ENCODE measurements at regions not wholly inside any gene's neighbourhood (a gene's known extent, or its start where the extent isn't known, plus 50 kb on each side); places are given as distances from the start of the nearest gene placed in this dataset.

DNA sequence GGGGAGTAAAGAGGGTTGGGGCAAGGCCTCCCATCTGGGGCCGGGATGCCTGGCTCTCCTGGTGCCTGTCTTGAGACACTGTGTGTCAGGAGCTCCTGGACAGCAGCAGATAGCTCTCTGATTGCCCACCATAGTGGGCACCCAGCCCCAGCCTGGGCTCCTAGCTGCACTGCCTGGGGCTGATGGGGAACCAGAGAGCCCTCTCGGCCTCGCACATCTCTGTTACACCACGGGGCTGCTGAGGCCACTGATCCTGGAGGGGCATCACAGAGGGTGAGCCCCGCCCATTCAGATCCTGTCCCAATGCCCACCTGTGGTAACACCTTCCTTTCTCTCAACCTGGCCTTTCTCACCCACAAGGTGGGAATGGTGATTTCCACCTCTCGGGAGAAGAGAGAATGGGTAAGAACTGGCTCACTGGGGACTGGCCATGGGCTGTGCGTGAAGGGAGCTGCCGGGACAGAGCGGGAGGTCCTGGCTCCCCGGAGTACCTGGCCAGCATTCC lies 135.9 kb downstream of the URI1 start:
- Mint-ChIP-seq H3K4me1 (no peaks in the 10 kb centered on the region), H3K27ac (no peak overlapping the region)

DNA sequence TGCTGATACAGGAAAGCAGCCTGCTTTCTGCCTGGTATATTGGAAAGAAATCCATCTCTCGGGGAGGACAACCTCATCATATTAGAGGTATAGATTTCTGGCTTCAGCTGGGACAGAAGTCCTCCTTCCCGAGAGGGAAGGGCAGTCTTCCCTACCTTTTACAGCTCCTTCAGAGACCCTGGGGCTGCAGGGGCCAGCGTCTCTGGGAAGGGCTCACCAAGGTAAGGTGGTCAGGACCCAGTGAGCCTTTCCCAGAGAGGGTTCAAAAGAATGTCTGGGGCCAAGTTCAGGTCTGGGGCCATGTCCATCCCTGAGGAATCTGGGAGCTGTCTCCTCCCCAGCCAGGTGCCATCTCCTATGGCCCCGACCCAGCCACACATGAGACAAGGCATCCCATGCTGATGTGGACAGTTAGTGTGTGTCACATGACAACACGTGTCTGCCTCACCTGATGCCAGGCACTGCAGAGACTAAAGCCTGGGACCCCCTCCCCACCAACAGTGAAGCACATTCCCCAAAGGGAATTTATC lies 136.4 kb downstream of the URI1 start:
- Mint-ChIP-seq H3K9me3 (no peaks in the 10 kb centered on the region), H3K36me3 (no peaks in the 10 kb centered on the region), H3K4me3 (no peak overlapping the region), H3K4me1 (no peaks in the 10 kb centered on the region), H3K27ac (no peak overlapping the region), H3K27me3 (peaks cover 3% of the 10 kb centered on the region)

More for the DNA sequence above, 135.9 kb downstream of the URI1 start:
- no peaks in the 10 kb centered on the region for H3K9me3 Mint-ChIP-seq
- no peaks in the 10 kb centered on the region for H3K36me3 Mint-ChIP-seq
- H3K4me3 Mint-ChIP-seq: no peak overlapping the region
- peaks cover 3% of the 10 kb centered on the region for H3K27me3 Mint-ChIP-seq

DNA sequence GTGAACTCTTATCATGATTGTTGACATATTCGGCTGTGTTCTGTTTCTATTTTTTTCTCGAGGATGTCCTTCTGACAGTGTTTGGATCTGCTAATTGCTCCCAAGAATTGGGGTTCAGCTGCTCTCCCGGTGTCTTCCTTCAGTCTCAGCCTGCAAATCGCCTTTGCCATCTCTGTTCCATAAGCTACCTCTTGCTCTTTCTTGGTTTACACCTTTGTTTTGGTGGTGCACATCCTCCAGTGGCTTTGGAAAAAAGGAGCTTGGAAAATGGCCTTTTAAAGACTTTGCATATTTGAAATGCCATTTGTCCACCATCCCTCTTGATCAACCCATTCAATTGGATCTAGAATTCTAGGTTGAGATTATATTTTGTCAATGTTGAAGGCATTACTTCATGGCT lies 137.2 kb downstream of the URI1 start:
- H3K27ac Mint-ChIP-seq: no peak overlapping the region
- no peaks in the 10 kb centered on the region for H3K4me1 Mint-ChIP-seq
- H3K4me3 Mint-ChIP-seq: no peak overlapping the region
- no peaks in the 10 kb centered on the region for H3K36me3 Mint-ChIP-seq
- no peaks in the 10 kb centered on the region for H3K9me3 Mint-ChIP-seq
- peaks cover 3% of the 10 kb centered on the region for H3K27me3 Mint-ChIP-seq

DNA sequence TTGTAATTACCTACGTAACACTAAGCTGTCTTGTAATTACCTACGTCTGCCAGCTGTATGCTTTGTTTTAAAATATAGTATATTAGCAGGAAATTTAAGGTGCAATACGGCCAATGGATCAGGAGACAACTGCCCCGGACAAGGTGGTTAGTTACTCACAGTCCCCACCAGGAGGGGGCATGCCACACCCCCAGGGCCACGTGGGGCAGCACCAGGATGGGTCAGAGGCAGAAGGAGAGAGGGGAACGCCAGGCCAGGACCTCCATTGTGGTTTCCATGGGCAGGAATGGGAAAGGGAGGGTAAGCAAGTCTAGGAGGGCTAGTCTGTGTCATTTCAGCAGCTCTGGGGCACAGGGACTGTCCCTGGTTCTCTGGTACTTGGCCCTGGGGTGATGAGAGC lies 140.1 kb downstream of the URI1 start:
- Mint-ChIP-seq H3K36me3 (no peaks in the 10 kb centered on the region), H3K4me3 (no peak overlapping the region), H3K4me1 (no peaks in the 10 kb centered on the region), H3K27me3 (peaks cover 3% of the 10 kb centered on the region), H3K9me3 (no peaks in the 10 kb centered on the region), H3K27ac (no peak overlapping the region)

DNA sequence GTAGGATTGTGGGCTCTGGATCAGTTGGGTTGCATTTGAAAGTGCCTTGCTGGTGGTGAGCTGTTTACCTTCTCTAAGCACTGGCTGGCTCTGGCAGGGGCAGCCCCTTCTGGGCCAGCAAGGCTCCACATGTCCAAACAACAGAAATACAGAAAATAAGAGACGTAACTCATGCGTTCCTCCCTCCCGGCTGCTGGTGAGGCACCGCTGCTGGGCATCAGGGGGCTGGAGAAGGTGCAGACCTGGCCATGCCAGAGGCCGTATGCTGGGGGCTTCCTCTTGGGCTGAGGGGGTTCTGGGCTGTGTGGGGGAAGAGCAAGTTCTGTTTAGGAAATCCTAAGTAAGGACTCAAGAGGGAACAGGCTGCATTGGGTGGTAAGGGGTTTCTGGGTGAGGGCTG lies 140.6 kb downstream of the URI1 start:
- peaks cover 3% of the 10 kb centered on the region for H3K27me3 Mint-ChIP-seq
- no peaks in the 10 kb centered on the region for H3K9me3 Mint-ChIP-seq
- no peaks in the 10 kb centered on the region for H3K4me1 Mint-ChIP-seq
- no peaks in the 10 kb centered on the region for H3K36me3 Mint-ChIP-seq
- H3K27ac Mint-ChIP-seq: no peak overlapping the region
- no peak overlapping the region for H3K4me3 Mint-ChIP-seq

DNA sequence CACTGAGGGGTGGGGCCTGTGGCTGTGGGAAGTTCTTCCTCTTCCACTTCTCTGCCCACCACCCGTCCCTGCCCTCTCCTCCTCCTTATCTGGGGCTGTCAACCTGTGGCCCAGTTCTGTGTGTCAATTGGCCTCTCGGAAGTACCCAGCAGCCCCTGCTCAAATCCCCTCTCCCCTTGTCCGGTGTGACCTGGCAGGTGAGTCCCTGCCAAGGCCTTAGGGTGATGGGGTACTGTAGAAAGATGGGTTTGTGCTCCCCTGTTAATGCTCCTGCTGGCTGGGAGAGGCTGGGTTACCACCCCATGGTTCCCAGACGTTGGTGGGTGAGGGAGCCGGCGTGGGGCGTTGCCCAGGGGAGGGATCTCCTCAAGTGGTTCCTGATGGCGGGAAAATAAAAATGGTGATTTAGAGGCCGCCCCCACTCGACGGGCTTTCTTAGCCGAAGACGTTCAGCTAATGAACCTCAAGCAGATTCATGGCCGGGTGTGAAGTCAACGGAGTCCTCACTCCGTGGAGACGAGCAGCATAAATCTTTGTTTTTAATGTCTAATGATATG lies 141.2 kb downstream of the URI1 start:
- no peak overlapping the region for H3K4me3 Mint-ChIP-seq
- H3K4me1 Mint-ChIP-seq: no peaks in the 10 kb centered on the region
- peaks cover 3% of the 10 kb centered on the region for H3K27me3 Mint-ChIP-seq
- H3K36me3 Mint-ChIP-seq: no peaks in the 10 kb centered on the region
- H3K9me3 Mint-ChIP-seq: no peaks in the 10 kb centered on the region
- H3K27ac Mint-ChIP-seq: no peak overlapping the region

DNA sequence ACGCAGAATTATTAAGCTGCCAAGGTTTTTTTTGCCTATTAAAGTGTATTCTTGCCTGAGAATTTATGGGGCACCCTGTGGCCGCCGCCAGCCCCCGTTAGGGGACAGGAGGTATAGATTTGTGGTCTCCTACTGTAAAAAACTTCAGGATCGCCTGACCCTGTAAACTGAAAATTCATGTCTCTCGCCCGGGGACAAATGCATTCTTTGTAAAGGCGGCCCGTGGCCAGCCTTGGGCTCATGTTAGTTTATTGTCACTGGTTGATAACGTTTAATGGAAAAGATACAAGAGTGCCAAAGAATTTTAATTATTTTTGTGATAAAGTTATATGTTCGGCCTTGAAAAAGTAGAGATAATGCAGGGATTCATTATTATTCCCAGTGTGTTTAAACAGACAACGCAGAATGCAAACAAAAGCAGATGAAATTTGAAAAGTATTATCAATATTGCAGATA lies 141.7 kb downstream of the URI1 start:
- Mint-ChIP-seq H3K4me3 (no peak overlapping the region), H3K27ac (no peak overlapping the region), H3K4me1 (no peaks in the 10 kb centered on the region), H3K36me3 (no peaks in the 10 kb centered on the region), H3K9me3 (no peaks in the 10 kb centered on the region), H3K27me3 (peaks cover 3% of the 10 kb centered on the region)

DNA sequence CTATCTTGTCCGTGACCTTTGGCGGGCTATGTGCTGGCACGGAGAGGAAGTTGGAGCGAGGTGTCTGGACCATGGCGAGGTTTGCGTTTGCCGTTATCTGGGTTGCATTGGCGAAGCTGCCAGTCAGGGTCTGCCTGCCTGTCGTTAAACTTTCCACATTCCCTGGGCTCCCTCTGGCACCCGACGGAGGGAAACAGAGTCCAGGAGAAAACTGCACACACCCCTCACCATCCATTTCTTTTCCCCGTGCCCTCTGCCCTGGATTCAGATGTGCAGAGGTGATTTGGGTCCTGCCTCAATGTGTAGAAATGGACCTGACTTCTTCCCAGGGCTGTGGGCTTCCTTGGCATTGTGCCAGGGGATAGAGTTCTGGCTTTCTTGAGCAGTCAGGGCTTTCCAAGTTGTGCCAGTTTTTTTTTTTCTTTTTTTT lies 142.4 kb downstream of the URI1 start:
- H3K4me1 Mint-ChIP-seq: no peaks in the 10 kb centered on the region
- no peaks in the 10 kb centered on the region for H3K27me3 Mint-ChIP-seq
- no peaks in the 10 kb centered on the region for H3K9me3 Mint-ChIP-seq
- no peak overlapping the region for H3K4me3 Mint-ChIP-seq
- no peaks in the 10 kb centered on the region for H3K36me3 Mint-ChIP-seq
- no peak overlapping the region for H3K27ac Mint-ChIP-seq

DNA sequence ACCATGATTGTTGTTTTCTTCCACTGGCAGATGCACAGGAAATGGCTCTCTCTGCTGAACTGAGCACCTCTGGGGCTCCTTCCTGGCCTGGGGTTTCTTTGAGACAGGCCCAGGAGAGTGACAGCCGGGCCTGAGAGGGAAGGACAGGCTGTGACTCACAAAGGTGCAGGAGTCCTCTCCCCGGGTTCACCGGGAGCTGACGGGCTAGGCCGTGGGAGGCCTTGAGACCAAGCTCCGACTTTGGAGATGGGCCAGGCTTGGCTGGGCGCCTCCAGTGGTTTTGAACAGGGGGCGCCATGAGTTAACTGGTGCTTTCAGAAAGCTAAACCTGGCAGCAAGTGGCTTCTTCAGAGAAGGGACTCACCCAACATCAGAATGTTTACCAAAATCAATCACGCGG lies 143.4 kb downstream of the URI1 start:
- H3K27ac Mint-ChIP-seq: no peak overlapping the region
- H3K9me3 Mint-ChIP-seq: no peaks in the 10 kb centered on the region
- H3K27me3 Mint-ChIP-seq: no peaks in the 10 kb centered on the region
- no peaks in the 10 kb centered on the region for H3K4me1 Mint-ChIP-seq
- H3K4me3 Mint-ChIP-seq: no peak overlapping the region
- H3K36me3 Mint-ChIP-seq: no peaks in the 10 kb centered on the region

DNA sequence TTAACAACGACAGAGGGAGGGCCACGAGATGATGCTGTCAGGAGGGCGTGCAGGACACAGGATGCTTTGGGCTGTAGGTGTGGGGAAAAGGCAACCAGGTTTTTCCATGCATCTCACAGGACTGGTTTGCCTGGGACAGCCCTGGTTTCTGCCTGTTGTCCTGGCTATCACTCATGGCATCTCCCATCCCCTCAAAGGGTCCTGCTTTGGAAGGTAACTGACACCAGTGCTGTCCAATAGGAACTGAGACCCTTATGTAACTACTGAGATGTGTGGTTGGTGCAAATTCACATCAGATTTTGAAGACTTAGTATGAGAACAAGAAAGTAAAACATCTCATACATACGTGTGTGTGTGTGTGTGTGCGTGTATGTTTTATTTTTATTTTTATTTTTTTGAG lies 144.2 kb downstream of the URI1 start:
- H3K9me3 Mint-ChIP-seq: no peaks in the 10 kb centered on the region
- no peaks in the 10 kb centered on the region for H3K4me1 Mint-ChIP-seq
- no peak overlapping the region for H3K27ac Mint-ChIP-seq
- H3K36me3 Mint-ChIP-seq: no peaks in the 10 kb centered on the region
- no peak overlapping the region for H3K4me3 Mint-ChIP-seq
- no peaks in the 10 kb centered on the region for H3K27me3 Mint-ChIP-seq

DNA sequence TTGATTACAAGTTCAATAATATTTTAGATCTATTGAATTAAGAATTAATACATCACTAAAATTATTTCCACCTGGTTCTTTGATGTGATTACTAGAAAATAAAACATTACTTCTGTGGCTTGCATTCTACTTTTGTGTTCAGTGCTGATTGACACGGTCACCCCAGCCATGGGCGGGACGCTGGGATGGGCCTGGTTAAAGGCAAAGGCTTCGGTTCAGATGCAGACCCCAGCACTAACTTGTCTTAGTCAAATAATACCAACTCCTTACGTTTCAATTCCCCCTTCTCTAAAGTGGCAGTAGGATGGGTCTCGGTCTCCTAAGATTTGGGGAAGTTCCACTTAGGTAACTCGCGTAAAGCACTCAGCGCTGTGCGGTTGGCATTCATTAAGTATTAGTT lies 144.9 kb downstream of the URI1 start:
- no peaks in the 10 kb centered on the region for H3K27me3 Mint-ChIP-seq
- no peak overlapping the region for H3K27ac Mint-ChIP-seq
- no peaks in the 10 kb centered on the region for H3K36me3 Mint-ChIP-seq
- H3K4me1 Mint-ChIP-seq: no peaks in the 10 kb centered on the region
- no peaks in the 10 kb centered on the region for H3K9me3 Mint-ChIP-seq
- H3K4me3 Mint-ChIP-seq: no peak overlapping the region

DNA sequence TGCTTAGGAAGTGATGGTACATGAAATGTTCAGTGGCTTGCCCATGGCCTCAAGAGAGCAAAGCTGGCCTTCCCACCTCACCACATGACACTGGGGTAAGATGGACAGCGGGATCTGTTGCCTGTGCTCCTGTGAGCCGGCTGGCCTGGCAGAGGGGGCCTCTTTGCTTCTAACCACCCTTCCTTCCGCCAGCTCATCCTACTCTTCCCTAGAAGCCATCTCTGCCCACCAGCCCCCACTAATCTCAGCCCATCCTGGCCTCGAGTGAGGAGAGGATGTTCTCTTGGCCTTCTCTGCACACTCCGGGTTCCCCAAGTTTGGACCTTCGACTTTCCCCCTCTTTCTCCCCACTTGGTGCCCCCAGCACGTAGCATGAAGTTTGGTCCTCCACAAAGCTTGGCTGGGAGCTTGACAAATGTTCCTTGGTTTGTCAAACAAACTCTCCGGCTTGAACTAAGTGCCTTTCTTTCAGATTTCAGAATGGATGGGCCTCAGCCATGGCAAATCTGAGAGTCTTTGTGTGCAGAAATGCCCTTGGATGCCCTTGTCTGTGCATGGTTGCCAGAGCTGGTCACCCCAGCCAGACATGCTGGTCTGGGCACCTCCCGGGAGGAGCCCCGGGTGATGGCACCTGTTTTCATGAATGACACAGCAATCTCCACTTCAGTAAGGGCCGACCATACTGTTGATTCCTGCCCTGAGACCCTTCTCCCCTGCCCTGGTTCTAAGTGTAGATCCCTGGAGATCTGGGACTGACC lies 145.5 kb downstream of the URI1 start:
- Mint-ChIP-seq H3K27ac (no peak overlapping the region), H3K4me3 (no peak overlapping the region), H3K9me3 (no peaks in the 10 kb centered on the region), H3K27me3 (no peaks in the 10 kb centered on the region), H3K4me1 (no peaks in the 10 kb centered on the region), H3K36me3 (no peaks in the 10 kb centered on the region)

DNA sequence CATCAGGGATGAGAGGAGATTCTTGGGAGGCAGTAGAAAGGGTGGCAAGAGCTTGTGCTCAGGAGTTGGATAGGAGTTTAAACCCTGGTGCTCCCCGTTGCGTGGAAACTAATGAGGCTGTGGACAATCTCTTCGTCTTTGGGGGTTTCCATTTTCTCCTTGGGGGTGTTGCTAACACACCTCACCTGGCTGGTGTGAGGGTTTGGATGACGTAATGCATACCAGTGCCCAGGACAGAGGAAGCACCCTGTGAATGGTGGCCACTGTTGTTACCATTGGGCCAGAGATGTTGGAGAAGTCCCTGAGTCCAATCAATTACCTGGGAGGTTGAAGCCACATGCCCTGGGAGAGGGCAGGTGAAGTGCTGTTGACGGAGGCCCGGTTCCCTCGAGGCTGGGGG lies 146.5 kb downstream of the URI1 start:
- Mint-ChIP-seq H3K27ac (no peak overlapping the region), H3K4me1 (no peaks in the 10 kb centered on the region), H3K27me3 (no peaks in the 10 kb centered on the region), H3K4me3 (no peak overlapping the region), H3K9me3 (no peaks in the 10 kb centered on the region), H3K36me3 (no peaks in the 10 kb centered on the region)

DNA sequence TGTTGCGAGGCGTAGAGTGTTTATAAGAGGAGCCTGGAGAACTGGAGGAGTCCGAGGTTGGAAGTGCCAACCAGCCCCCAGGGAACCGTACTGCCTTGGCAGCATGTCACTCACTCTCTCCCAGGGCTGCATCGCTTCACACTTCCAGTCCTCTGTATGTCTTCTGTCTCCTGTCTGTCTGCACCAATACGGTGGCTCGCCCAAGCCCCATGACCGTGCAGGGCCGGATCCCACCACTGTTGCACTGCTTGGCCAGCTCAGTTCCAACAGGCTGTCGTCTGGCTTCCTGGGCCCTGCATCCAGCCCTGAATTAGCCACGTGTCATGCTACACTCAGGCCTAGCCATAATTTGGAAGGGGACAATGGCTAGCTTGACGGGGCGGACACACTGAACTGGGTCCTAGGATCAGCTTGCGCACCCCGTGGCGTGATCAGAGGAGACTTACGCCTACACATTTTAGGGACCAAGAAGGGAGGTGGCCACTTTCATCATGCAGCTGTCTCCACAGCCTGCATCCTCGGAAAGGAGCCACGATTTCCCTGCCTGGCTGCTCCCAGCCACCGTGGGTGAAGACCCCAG lies 147.1 kb downstream of the URI1 start:
- Mint-ChIP-seq H3K27me3 (no peaks in the 10 kb centered on the region), H3K4me1 (no peaks in the 10 kb centered on the region), H3K4me3 (no peak overlapping the region), H3K9me3 (no peaks in the 10 kb centered on the region), H3K27ac (no peak overlapping the region), H3K36me3 (no peaks in the 10 kb centered on the region)

DNA sequence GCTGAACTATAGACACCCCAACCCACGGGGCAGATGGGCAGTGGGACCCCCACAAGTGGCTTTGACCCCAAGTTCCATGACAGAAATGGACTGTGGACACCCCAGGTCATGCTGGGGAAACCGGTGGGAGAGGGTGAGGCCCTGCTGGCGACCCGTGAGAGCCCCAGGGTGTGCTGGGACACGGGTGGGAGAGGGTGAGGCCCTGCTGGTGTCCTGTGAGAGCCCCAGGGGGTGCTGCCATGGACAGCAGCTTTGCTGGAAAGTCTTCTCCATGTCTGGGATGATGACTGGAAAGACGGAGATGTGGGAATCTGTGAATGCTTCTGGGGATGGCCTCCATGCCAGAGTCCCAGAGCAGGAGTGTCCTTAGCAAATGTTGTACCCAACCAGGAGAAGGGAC lies 148.4 kb downstream of the URI1 start:
- H3K4me3 Mint-ChIP-seq: no peak overlapping the region
- no peaks in the 10 kb centered on the region for H3K4me1 Mint-ChIP-seq
- no peaks in the 10 kb centered on the region for H3K9me3 Mint-ChIP-seq
- no peak overlapping the region for H3K27ac Mint-ChIP-seq
- no peaks in the 10 kb centered on the region for H3K36me3 Mint-ChIP-seq
- H3K27me3 Mint-ChIP-seq: no peaks in the 10 kb centered on the region

DNA sequence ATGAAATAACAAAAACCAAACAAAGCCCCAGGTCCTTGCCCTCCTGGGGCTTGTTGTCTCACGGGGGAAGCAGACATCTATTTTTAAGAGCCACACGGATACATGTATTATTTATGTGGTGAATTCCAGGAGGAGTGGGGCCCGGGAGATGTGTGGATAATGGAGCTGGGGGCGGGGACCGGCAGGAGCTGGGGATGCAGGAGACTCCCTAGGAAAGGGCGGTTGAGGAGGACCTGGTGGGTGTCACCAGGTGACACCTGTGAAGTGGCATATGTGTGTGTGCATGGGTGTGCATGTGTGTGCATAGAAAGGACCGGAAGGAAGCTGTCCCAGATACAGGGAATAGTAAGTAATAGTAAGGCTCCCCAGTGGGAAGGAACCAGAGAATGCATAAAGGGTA lies 148.9 kb downstream of the URI1 start:
- H3K4me3 Mint-ChIP-seq: no peak overlapping the region
- no peaks in the 10 kb centered on the region for H3K4me1 Mint-ChIP-seq
- H3K9me3 Mint-ChIP-seq: no peaks in the 10 kb centered on the region
- no peak overlapping the region for H3K27ac Mint-ChIP-seq
- H3K27me3 Mint-ChIP-seq: no peaks in the 10 kb centered on the region
- no peaks in the 10 kb centered on the region for H3K36me3 Mint-ChIP-seq
